ENCODE measurements at regions not wholly inside any gene's neighbourhood (a gene's known extent, or its start where the extent isn't known, plus 50 kb on each side); places are given as distances from the start of the nearest gene placed in this dataset.
"Not testable (repeated sequence)": the region's sequence is repeated elsewhere in the genome, so short reads cannot be mapped to it uniquely, and the experiment has no call there.

GRCh38 chr2:189234991-189235390 lies 55.4 kb upstream of the COL5A2 start:
- DNase-seq, result no peak
- H3K27me3 Mint-ChIP-seq, result no peaks in the 10 kb centered on the region

GRCh38 chr2:189236066-189236465 lies 56.5 kb upstream of the COL5A2 start:
- H3K4me3 Mint-ChIP-seq, result no peak overlapping the region
- no peaks in the 10 kb centered on the region for H3K9me3 ChIP-seq (ENCODE audit: control insufficient read depth in 1 of 2, insufficient read depth in 1 of 2, low read length in 2 of 2)
- no peaks in the 10 kb centered on the region for H3K4me1 Mint-ChIP-seq (ENCODE audit: low read depth)
- intact Hi-C loops (cut with DNase I, micrococcal nuclease), result no loop called here
- ChIA-PET POLR2A (no interaction called here), CTCF (no interaction called here)
- H3K27me3 Mint-ChIP-seq, result no peaks in the 10 kb centered on the region
- H3K36me3 ChIP-seq (ENCODE audit: insufficient read depth, low read length), result no peaks in the 10 kb centered on the region
- DNase-seq (no peak), ATAC-seq (ENCODE audit: poor library complexity) (no peak)
- H3K36me3 Mint-ChIP-seq (ENCODE audit: low read depth), result no peaks in the 10 kb centered on the region
- no peak for TF ChIP-seq CTCF (IDR thresholded peaks at IDR 0.05)
- H3K27ac Mint-ChIP-seq, result no peak overlapping the region
- no peak overlapping the region for H3K27ac ChIP-seq (ENCODE audit: low read depth in 1 of 2, low read length in 2 of 2)
- no peaks in the 10 kb centered on the region for H3K9me3 Mint-ChIP-seq
- H3K27me3 ChIP-seq (ENCODE audit: control insufficient read depth in 1 of 2, insufficient read depth in 2 of 2, low read length in 2 of 2), result no peaks in the 10 kb centered on the region
- H3K4me3 ChIP-seq (ENCODE audit: low read length), result no peak overlapping the region
- H3K4me1 ChIP-seq (ENCODE audit: insufficient read depth, low read length), result no peaks in the 10 kb centered on the region

More at GRCh38 chr2:189234991-189235390, 55.4 kb upstream of the COL5A2 start:
- no peaks in the 10 kb centered on the region for H3K4me1 ChIP-seq (ENCODE audit: insufficient read depth, low read length)
- Mint-ChIP-seq H3K9me3 (no peaks in the 10 kb centered on the region), H3K4me3 (no peak overlapping the region), H3K4me1 (ENCODE audit: low read depth) (no peaks in the 10 kb centered on the region), H3K27ac (no peak overlapping the region), H3K36me3 (ENCODE audit: low read depth) (no peaks in the 10 kb centered on the region)
- H3K9me3 ChIP-seq (ENCODE audit: control insufficient read depth in 1 of 2, insufficient read depth in 1 of 2, low read length in 2 of 2), result no peaks in the 10 kb centered on the region
- no peaks in the 10 kb centered on the region for H3K27me3 ChIP-seq (ENCODE audit: control insufficient read depth in 1 of 2, insufficient read depth in 2 of 2, low read length in 2 of 2)
- no peak overlapping the region for H3K27ac ChIP-seq (ENCODE audit: low read depth in 1 of 2, low read length in 2 of 2)
- no peak for TF ChIP-seq CTCF (IDR thresholded peaks at IDR 0.05)
- no peak overlapping the region for H3K4me3 ChIP-seq (ENCODE audit: low read length)
- ATAC-seq (ENCODE audit: poor library complexity), result no peak
- intact Hi-C loops (cut with DNase I, micrococcal nuclease), result no loop called here
- CTCF ChIA-PET, result no interaction called here
- H3K36me3 ChIP-seq (ENCODE audit: insufficient read depth, low read length), result no peaks in the 10 kb centered on the region
- POLR2A ChIA-PET, result no interaction called here

GRCh38 chr2:189238903-189239302 lies 59.3 kb upstream of the COL5A2 start:
- Histone ChIP-seq H3K4me1 (ENCODE audit: insufficient read depth, low read length) (no peaks in the 10 kb centered on the region), H3K27ac (ENCODE audit: low read depth in 1 of 2, low read length in 2 of 2) (no peak overlapping the region), H3K4me3 (ENCODE audit: low read length) (no peak overlapping the region), H3K9me3 (ENCODE audit: control insufficient read depth in 1 of 2, insufficient read depth in 1 of 2, low read length in 2 of 2) (peaks cover 0 to 3% of the 10 kb centered on the region in 2 experiments), H3K27me3 (ENCODE audit: control insufficient read depth in 1 of 2, insufficient read depth in 2 of 2, low read length in 2 of 2) (no peaks in the 10 kb centered on the region), H3K36me3 (ENCODE audit: insufficient read depth, low read length) (no peaks in the 10 kb centered on the region)
- Mint-ChIP-seq H3K9me3 (no peaks in the 10 kb centered on the region), H3K36me3 (ENCODE audit: low read depth) (peaks cover 4% of the 10 kb centered on the region), H3K4me1 (ENCODE audit: low read depth) (no peaks in the 10 kb centered on the region), H3K4me3 (no peak overlapping the region), H3K27ac (no peak overlapping the region), H3K27me3 (no peaks in the 10 kb centered on the region)
- POLR2A ChIA-PET, result no interaction called here
- CTCF ChIA-PET, result no interaction called here
- no peak for DNase-seq
- intact Hi-C loops (cut with DNase I, micrococcal nuclease), result no loop called here
- TF ChIP-seq CTCF (IDR thresholded peaks at IDR 0.05), result no peak
- ATAC-seq (ENCODE audit: poor library complexity), result no peak

- H3K27me3 Mint-ChIP-seq; DNase-seq; H3K4me3 ChIP-seq (ENCODE audit: low read length); H3K27ac Mint-ChIP-seq; H3K9me3 ChIP-seq (ENCODE audit: control insufficient read depth in 1 of 2, insufficient read depth in 1 of 2, low read length in 2 of 2); H3K4me1 ChIP-seq (ENCODE audit: insufficient read depth, low read length); H3K36me3 ChIP-seq (ENCODE audit: insufficient read depth, low read length); H3K9me3 Mint-ChIP-seq; POLR2A ChIA-PET; H3K4me1 Mint-ChIP-seq (ENCODE audit: low read depth); H3K4me3 Mint-ChIP-seq; H3K36me3 Mint-ChIP-seq (ENCODE audit: low read depth); H3K27me3 ChIP-seq (ENCODE audit: control insufficient read depth in 1 of 2, insufficient read depth in 2 of 2, low read length in 2 of 2); H3K27ac ChIP-seq (ENCODE audit: low read depth in 1 of 2, low read length in 2 of 2); ATAC-seq (ENCODE audit: poor library complexity); CTCF ChIA-PET: not testable (repeated sequence)
- intact Hi-C loops (cut with DNase I, micrococcal nuclease), result loop anchor here in 1 of 2 experiments (5.0 kb wide), 1 partner anchor 103 kb away; no protein-coding TSS in a partner anchor
Observed at GRCh38 chr2:189243843-189244242, 64.3 kb upstream of the COL5A2 start.

Measured in CD4-positive, alpha-beta T cell (primary cell).